Peyer's patch (tissue), 4 donors: ENCODE measurements at regions not wholly inside any gene's neighbourhood (a gene's known extent, or its start where the extent isn't known, plus 50 kb on each side); places are given as distances from the start of the nearest gene placed in this dataset.

Experiments
- POLR2A ChIP-seq, 2 donors: fragments of 450-650 bp; IDR thresholded peaks; one replicate each; pipeline ENCODE4 v1.5.1; 2017; ENCODE audit warnings: antibody characterized with exemption in 2 of 2, mild to moderate bottlenecking in 2 of 2, moderate library complexity in 2 of 2
- TF ChIP-seq, protein P1 (sequence below), 6 experiments: fragments of 450-650 bp in 4 of 6; fragments of 200-600 bp in 2 of 6; sonication (generic) in 1 of 6; IDR thresholded peaks; one replicate each; pipeline ENCODE4 v1.5.1; 2017 to 2019; ENCODE audit warnings: antibody characterized with exemption in 6 of 6, mild to moderate bottlenecking in 3 of 6, moderate library complexity in 1 of 6

DNA sequence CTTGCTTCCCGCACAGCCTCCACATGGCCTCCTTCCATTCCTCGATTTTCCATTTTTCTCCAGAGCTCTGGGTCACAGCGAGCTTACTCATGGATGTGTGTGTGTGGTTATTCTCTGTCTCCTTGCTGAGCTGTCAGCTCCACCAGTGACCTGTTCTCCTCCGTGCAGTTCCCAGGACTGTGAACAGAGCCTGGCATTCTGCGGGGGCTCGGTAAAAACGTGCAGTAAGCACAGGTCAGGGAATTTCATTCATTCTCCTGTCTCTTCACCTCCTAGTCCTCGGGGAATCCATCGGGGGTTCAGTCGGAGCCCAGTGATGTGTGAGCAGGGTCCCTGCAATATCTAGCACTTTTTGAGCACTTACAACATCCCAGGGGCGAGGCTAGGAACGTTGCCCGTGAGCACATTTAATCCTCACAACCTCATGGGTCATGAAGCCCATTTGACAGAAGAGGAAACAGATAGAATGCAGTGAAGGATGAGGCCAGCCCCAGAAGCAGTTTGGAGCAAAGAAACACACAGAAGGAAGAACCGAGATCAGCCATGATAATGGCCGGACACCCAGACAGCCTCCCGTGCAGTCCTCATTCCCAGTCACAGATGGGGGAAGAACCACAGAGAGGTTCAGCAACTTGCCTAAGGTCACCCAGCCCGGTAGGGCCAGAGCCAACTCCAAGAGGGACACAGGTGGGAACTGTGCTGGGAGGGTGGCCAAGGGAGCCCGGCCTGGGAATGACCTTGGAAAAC, 183.2 kb upstream of the GSE1 start:
- TF ChIP-seq, protein P1, sequence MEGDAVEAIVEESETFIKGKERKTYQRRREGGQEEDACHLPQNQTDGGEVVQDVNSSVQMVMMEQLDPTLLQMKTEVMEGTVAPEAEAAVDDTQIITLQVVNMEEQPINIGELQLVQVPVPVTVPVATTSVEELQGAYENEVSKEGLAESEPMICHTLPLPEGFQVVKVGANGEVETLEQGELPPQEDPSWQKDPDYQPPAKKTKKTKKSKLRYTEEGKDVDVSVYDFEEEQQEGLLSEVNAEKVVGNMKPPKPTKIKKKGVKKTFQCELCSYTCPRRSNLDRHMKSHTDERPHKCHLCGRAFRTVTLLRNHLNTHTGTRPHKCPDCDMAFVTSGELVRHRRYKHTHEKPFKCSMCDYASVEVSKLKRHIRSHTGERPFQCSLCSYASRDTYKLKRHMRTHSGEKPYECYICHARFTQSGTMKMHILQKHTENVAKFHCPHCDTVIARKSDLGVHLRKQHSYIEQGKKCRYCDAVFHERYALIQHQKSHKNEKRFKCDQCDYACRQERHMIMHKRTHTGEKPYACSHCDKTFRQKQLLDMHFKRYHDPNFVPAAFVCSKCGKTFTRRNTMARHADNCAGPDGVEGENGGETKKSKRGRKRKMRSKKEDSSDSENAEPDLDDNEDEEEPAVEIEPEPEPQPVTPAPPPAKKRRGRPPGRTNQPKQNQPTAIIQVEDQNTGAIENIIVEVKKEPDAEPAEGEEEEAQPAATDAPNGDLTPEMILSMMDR (IDR thresholded peaks at IDR 0.05), result no peak
- TF ChIP-seq POLR2A (IDR thresholded peaks at IDR 0.05), result no peak
